ENCODE measurements at regions not wholly inside any gene's neighbourhood (a gene's known extent, or its start where the extent isn't known, plus 50 kb on each side); places are given as distances from the start of the nearest gene placed in this dataset.

GRCh38 chr6:6834356-6835222, 246.1 kb downstream of the LY86 start:
- H3K9ac ChIP-seq (ENCODE audit: low read length) = no peak overlapping the region
- no peaks in the 10 kb centered on the region for H3F3A ChIP-seq (ENCODE audit: insufficient read depth, low read length)
- no peak overlapping the region for H3K27ac ChIP-seq (ENCODE audit: low read depth, low read length, poor library complexity, severe bottlenecking)
- H3K9me3 ChIP-seq (ENCODE audit: low read length) = no peaks in the 10 kb centered on the region
- no peaks in the 10 kb centered on the region for H3K9me2 ChIP-seq (ENCODE audit: low read depth, low read length)
- H3K79me2 ChIP-seq (ENCODE audit: insufficient read depth, low read length) = no peaks in the 10 kb centered on the region
- no peak overlapping the region for H2AFZ ChIP-seq (ENCODE audit: low read length)
- H3K4me3 ChIP-seq (ENCODE audit: low read depth, low read length, poor library complexity, severe bottlenecking) = no peak overlapping the region
- TF ChIP-seq EZH2 (IDR thresholded peaks at IDR 0.05; ENCODE audit: borderline replicate concordance, low read length) (no peak), CTCF (IDR thresholded peaks at IDR 0.05; ENCODE audit: low read length) (no peak)
- H3K4me1 ChIP-seq (ENCODE audit: insufficient read depth, low read length, severe bottlenecking) = no peaks in the 10 kb centered on the region
- no peak overlapping the region for H3K4me2 ChIP-seq (ENCODE audit: low read length)
- no peaks in the 10 kb centered on the region for H3K27me3 ChIP-seq (ENCODE audit: insufficient read depth, low read length)
- H4K20me1 ChIP-seq (ENCODE audit: insufficient read depth, low read length) = no peaks in the 10 kb centered on the region
- no peaks in the 10 kb centered on the region for H3K36me3 ChIP-seq (ENCODE audit: insufficient read depth, low read length)

GRCh38 chr6:6835223-6835503, 246.6 kb downstream of the LY86 start:
- no peaks in the 10 kb centered on the region for H3K9me3 ChIP-seq (ENCODE audit: low read length)
- no peaks in the 10 kb centered on the region for H3K79me2 ChIP-seq (ENCODE audit: insufficient read depth, low read length)
- no peak overlapping the region for H3K27ac ChIP-seq (ENCODE audit: low read depth, low read length, poor library complexity, severe bottlenecking)
- H3K4me1 ChIP-seq (ENCODE audit: insufficient read depth, low read length, severe bottlenecking) = no peaks in the 10 kb centered on the region
- H3K4me3 ChIP-seq (ENCODE audit: low read depth, low read length, poor library complexity, severe bottlenecking) = no peak overlapping the region
- no peaks in the 10 kb centered on the region for H3K27me3 ChIP-seq (ENCODE audit: insufficient read depth, low read length)
- no peaks in the 10 kb centered on the region for H3F3A ChIP-seq (ENCODE audit: insufficient read depth, low read length)
- no peaks in the 10 kb centered on the region for H3K36me3 ChIP-seq (ENCODE audit: insufficient read depth, low read length)
- H3K9me2 ChIP-seq (ENCODE audit: low read depth, low read length) = no peaks in the 10 kb centered on the region
- H2AFZ ChIP-seq (ENCODE audit: low read length) = no peak overlapping the region
- TF ChIP-seq EZH2 (IDR thresholded peaks at IDR 0.05; ENCODE audit: borderline replicate concordance, low read length) (no peak), CTCF (IDR thresholded peaks at IDR 0.05; ENCODE audit: low read length) (no peak)
- no peaks in the 10 kb centered on the region for H4K20me1 ChIP-seq (ENCODE audit: insufficient read depth, low read length)
- H3K9ac ChIP-seq (ENCODE audit: low read length) = no peak overlapping the region
- H3K4me2 ChIP-seq (ENCODE audit: low read length) = no peak overlapping the region

- TF ChIP-seq CTCF (IDR thresholded peaks at IDR 0.05; ENCODE audit: low read length) (no peak), EZH2 (IDR thresholded peaks at IDR 0.05; ENCODE audit: borderline replicate concordance, low read length) (no peak)
- Histone ChIP-seq H3K36me3 (ENCODE audit: insufficient read depth, low read length) (no peaks in the 10 kb centered on the region), H3K4me3 (ENCODE audit: low read depth, low read length, poor library complexity, severe bottlenecking) (no peak overlapping the region), H3K9me3 (ENCODE audit: low read length) (no peaks in the 10 kb centered on the region), H4K20me1 (ENCODE audit: insufficient read depth, low read length) (no peaks in the 10 kb centered on the region), H3K9me2 (ENCODE audit: low read depth, low read length) (no peaks in the 10 kb centered on the region), H3K27ac (ENCODE audit: low read depth, low read length, poor library complexity, severe bottlenecking) (no peak overlapping the region), H3K79me2 (ENCODE audit: insufficient read depth, low read length) (no peaks in the 10 kb centered on the region), H3K9ac (ENCODE audit: low read length) (no peak overlapping the region), H3K4me1 (ENCODE audit: insufficient read depth, low read length, severe bottlenecking) (no peaks in the 10 kb centered on the region), H3F3A (ENCODE audit: insufficient read depth, low read length) (no peaks in the 10 kb centered on the region), H2AFZ (ENCODE audit: low read length) (no peak overlapping the region), H3K4me2 (ENCODE audit: low read length) (no peak overlapping the region), H3K27me3 (ENCODE audit: insufficient read depth, low read length) (no peaks in the 10 kb centered on the region)
Measured at GRCh38 chr6:6836609-6837406, 248.3 kb downstream of the LY86 start.
